ENCODE measurements at regions not wholly inside any gene's neighbourhood (a gene's known extent, or its start where the extent isn't known, plus 50 kb on each side); places are given as distances from the start of the nearest gene placed in this dataset.

DNA sequence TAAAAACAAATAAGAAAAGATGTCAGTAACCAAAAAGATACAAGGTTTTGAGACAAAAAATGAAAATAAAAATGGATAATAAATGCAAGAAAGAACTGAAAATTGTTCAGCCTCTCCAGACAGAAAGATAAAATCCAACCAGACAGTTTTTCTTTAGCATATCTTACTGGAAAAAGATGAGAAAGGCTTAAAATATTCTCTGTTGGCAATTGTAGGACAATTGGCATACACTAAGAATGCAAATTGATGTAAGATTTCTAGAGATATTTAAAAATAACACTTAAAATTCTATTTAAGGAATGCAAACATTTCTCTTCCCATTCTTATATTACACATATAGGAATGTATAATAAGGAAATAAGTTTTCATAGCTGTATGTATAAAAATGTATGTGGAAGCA lies 590.6 kb downstream of the DSC3 start (continued):
- TF ChIP-seq, protein P1, sequence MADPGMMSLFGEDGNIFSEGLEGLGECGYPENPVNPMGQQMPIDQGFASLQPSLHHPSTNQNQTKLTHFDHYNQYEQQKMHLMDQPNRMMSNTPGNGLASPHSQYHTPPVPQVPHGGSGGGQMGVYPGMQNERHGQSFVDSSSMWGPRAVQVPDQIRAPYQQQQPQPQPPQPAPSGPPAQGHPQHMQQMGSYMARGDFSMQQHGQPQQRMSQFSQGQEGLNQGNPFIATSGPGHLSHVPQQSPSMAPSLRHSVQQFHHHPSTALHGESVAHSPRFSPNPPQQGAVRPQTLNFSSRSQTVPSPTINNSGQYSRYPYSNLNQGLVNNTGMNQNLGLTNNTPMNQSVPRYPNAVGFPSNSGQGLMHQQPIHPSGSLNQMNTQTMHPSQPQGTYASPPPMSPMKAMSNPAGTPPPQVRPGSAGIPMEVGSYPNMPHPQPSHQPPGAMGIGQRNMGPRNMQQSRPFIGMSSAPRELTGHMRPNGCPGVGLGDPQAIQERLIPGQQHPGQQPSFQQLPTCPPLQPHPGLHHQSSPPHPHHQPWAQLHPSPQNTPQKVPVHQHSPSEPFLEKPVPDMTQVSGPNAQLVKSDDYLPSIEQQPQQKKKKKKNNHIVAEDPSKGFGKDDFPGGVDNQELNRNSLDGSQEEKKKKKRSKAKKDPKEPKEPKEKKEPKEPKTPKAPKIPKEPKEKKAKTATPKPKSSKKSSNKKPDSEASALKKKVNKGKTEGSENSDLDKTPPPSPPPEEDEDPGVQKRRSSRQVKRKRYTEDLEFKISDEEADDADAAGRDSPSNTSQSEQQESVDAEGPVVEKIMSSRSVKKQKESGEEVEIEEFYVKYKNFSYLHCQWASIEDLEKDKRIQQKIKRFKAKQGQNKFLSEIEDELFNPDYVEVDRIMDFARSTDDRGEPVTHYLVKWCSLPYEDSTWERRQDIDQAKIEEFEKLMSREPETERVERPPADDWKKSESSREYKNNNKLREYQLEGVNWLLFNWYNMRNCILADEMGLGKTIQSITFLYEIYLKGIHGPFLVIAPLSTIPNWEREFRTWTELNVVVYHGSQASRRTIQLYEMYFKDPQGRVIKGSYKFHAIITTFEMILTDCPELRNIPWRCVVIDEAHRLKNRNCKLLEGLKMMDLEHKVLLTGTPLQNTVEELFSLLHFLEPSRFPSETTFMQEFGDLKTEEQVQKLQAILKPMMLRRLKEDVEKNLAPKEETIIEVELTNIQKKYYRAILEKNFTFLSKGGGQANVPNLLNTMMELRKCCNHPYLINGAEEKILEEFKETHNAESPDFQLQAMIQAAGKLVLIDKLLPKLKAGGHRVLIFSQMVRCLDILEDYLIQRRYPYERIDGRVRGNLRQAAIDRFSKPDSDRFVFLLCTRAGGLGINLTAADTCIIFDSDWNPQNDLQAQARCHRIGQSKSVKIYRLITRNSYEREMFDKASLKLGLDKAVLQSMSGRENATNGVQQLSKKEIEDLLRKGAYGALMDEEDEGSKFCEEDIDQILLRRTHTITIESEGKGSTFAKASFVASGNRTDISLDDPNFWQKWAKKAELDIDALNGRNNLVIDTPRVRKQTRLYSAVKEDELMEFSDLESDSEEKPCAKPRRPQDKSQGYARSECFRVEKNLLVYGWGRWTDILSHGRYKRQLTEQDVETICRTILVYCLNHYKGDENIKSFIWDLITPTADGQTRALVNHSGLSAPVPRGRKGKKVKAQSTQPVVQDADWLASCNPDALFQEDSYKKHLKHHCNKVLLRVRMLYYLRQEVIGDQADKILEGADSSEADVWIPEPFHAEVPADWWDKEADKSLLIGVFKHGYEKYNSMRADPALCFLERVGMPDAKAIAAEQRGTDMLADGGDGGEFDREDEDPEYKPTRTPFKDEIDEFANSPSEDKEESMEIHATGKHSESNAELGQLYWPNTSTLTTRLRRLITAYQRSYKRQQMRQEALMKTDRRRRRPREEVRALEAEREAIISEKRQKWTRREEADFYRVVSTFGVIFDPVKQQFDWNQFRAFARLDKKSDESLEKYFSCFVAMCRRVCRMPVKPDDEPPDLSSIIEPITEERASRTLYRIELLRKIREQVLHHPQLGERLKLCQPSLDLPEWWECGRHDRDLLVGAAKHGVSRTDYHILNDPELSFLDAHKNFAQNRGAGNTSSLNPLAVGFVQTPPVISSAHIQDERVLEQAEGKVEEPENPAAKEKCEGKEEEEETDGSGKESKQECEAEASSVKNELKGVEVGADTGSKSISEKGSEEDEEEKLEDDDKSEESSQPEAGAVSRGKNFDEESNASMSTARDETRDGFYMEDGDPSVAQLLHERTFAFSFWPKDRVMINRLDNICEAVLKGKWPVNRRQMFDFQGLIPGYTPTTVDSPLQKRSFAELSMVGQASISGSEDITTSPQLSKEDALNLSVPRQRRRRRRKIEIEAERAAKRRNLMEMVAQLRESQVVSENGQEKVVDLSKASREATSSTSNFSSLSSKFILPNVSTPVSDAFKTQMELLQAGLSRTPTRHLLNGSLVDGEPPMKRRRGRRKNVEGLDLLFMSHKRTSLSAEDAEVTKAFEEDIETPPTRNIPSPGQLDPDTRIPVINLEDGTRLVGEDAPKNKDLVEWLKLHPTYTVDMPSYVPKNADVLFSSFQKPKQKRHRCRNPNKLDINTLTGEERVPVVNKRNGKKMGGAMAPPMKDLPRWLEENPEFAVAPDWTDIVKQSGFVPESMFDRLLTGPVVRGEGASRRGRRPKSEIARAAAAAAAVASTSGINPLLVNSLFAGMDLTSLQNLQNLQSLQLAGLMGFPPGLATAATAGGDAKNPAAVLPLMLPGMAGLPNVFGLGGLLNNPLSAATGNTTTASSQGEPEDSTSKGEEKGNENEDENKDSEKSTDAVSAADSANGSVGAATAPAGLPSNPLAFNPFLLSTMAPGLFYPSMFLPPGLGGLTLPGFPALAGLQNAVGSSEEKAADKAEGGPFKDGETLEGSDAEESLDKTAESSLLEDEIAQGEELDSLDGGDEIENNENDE (IDR thresholded peaks at IDR 0.05; ENCODE audit: insufficient replicate concordance, low read length) = no peak
- TF ChIP-seq CHD1 (IDR thresholded peaks at IDR 0.05; ENCODE audit: low read depth, low read length) = no peak
- no peak for TF ChIP-seq POLR2A (IDR thresholded peaks at IDR 0.05; ENCODE audit: control extremely low read depth in 1 of 2, low read depth in 2 of 2, low read length in 2 of 2)
- TF ChIP-seq JUND (IDR thresholded peaks at IDR 0.05; ENCODE audit: low read length) = no peak
- no peak for TF ChIP-seq NANOG (IDR thresholded peaks at IDR 0.05; ENCODE audit: insufficient read depth, low read depth, low read length, poor library complexity, severe bottlenecking)
- TF ChIP-seq SIN3A (conservative IDR thresholded peaks at IDR 0.05 in 1 of 2, IDR thresholded peaks at IDR 0.05 in 1 of 2; ENCODE audit: low read depth in 1 of 2, low read length in 2 of 2) = no peak
- TF ChIP-seq, protein P2, sequence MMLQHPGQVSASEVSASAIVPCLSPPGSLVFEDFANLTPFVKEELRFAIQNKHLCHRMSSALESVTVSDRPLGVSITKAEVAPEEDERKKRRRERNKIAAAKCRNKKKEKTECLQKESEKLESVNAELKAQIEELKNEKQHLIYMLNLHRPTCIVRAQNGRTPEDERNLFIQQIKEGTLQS (IDR thresholded peaks at IDR 0.05; ENCODE audit: insufficient read depth, low read depth, low read length) = no peak
- TF ChIP-seq HDAC2 (IDR thresholded peaks at IDR 0.05; ENCODE audit: borderline replicate concordance in 1 of 2, low read depth in 2 of 2, low read length in 2 of 2) = no peak
- TF ChIP-seq, protein P3, sequence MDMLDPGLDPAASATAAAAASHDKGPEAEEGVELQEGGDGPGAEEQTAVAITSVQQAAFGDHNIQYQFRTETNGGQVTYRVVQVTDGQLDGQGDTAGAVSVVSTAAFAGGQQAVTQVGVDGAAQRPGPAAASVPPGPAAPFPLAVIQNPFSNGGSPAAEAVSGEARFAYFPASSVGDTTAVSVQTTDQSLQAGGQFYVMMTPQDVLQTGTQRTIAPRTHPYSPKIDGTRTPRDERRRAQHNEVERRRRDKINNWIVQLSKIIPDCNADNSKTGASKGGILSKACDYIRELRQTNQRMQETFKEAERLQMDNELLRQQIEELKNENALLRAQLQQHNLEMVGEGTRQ (IDR thresholded peaks at IDR 0.05; ENCODE audit: low read length) = no peak
- TF ChIP-seq SUZ12 (IDR thresholded peaks at IDR 0.05; ENCODE audit: low read length) = no peak
